ENCODE measurements at regions not wholly inside any gene's neighbourhood (a gene's known extent, or its start where the extent isn't known, plus 50 kb on each side); places are given as distances from the start of the nearest gene placed in this dataset.

GRCh38 chr6:168133687-168134559, 54.9 kb upstream of the FRMD1 start:
- TF ChIP-seq POLR2A (IDR thresholded peaks at IDR 0.05) = no peak
- no peak for TF ChIP-seq CTCF (IDR thresholded peaks at IDR 0.05)
